CD4-positive, alpha-beta T cell treated with Interleukin-6 at 100 ng/mL for 8 hours (primary cell): ENCODE measurements at regions not wholly inside any gene's neighbourhood (a gene's known extent, or its start where the extent isn't known, plus 50 kb on each side); places are given as distances from the start of the nearest gene placed in this dataset.

Experiments
- DNase-seq: peaks from one replicate; pipeline ENCODE4 v3.0.0-alpha.2; 2020; ENCODE audit warnings: mixed read lengths, low spot score

GRCh38 chr3:104632947-104633346 lies 733.8 kb upstream of the ALCAM start:
- DNase-seq, result no peak

- DNase-seq, result no peak
Measured at GRCh38 chr3:104635872-104636580, 730.7 kb upstream of the ALCAM start.

GRCh38 chr3:104642827-104643226 lies 723.9 kb upstream of the ALCAM start:
- no peak for DNase-seq

GRCh38 chr3:104646196-104646595 lies 720.5 kb upstream of the ALCAM start:
- DNase-seq, result no peak

GRCh38 chr3:104648823-104649222 lies 717.9 kb upstream of the ALCAM start:
- no peak for DNase-seq

GRCh38 chr3:104669083-104669482 lies 697.6 kb upstream of the ALCAM start:
- no peak for DNase-seq

- DNase-seq, result no peak
Measured at GRCh38 chr3:104672331-104672730, 694.4 kb upstream of the ALCAM start.

GRCh38 chr3:104673981-104674380 lies 692.7 kb upstream of the ALCAM start:
- no peak for DNase-seq

- DNase-seq, result no peak
Measured at GRCh38 chr3:104676241-104676640, 690.5 kb upstream of the ALCAM start.

- DNase-seq, result no peak
Measured at GRCh38 chr3:104677932-104678331, 688.8 kb upstream of the ALCAM start.

GRCh38 chr3:104685492-104685891 lies 681.2 kb upstream of the ALCAM start:
- DNase-seq, result no peak

- no peak for DNase-seq
Measured at GRCh38 chr3:104687362-104687761, 679.3 kb upstream of the ALCAM start.

GRCh38 chr3:104696470-104696869 lies 670.2 kb upstream of the ALCAM start:
- no peak for DNase-seq

GRCh38 chr3:104711406-104711805 lies 655.3 kb upstream of the ALCAM start:
- DNase-seq, result no peak

GRCh38 chr3:104715972-104716371 lies 650.7 kb upstream of the ALCAM start:
- DNase-seq, result no peak

GRCh38 chr3:104717828-104718196 lies 648.9 kb upstream of the ALCAM start:
- no peak for DNase-seq

GRCh38 chr3:104723000-104723399 lies 643.7 kb upstream of the ALCAM start:
- DNase-seq, result no peak

GRCh38 chr3:104731074-104731473 lies 635.6 kb upstream of the ALCAM start:
- no peak for DNase-seq

GRCh38 chr3:104734627-104735026 lies 632.1 kb upstream of the ALCAM start:
- DNase-seq, result no peak

- no peak for DNase-seq
Measured at GRCh38 chr3:104735691-104736090, 631.0 kb upstream of the ALCAM start.

- DNase-seq, result no peak
Measured at GRCh38 chr3:104738271-104738670, 628.4 kb upstream of the ALCAM start.

GRCh38 chr3:104740874-104741379 lies 625.8 kb upstream of the ALCAM start:
- DNase-seq, result no peak

- DNase-seq, result no peak
Measured at GRCh38 chr3:104742044-104742443, 624.7 kb upstream of the ALCAM start.

- no peak for DNase-seq
Measured at GRCh38 chr3:104745313-104745712, 621.4 kb upstream of the ALCAM start.
